ENCODE measurements at regions not wholly inside any gene's neighbourhood (a gene's known extent, or its start where the extent isn't known, plus 50 kb on each side); places are given as distances from the start of the nearest gene placed in this dataset.
A peak's percentile ranks its signal among the peaks of the same experiment; 100 is the strongest.

DNA sequence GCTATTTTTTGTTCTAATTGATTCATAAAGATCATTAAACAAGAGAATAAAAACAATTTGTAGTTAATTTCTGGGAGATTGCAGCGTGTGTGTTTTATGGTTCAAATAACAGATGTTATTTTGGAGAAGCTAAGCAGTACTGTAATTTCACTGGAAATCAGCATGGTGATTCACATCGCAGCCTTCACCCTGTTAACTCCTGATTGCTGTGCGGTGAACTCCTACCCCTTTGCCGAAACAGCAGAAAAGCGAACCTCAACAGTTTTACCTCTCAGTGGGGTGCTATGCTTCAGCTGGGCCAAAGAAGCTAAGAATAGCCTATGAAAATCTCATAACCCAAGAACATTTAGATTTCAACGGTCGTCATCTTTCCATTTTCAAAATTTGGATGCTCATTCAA, 441.5 kb upstream of the RARB start:
- no peak for DNase-seq (ENCODE audit: low read depth)

DNA sequence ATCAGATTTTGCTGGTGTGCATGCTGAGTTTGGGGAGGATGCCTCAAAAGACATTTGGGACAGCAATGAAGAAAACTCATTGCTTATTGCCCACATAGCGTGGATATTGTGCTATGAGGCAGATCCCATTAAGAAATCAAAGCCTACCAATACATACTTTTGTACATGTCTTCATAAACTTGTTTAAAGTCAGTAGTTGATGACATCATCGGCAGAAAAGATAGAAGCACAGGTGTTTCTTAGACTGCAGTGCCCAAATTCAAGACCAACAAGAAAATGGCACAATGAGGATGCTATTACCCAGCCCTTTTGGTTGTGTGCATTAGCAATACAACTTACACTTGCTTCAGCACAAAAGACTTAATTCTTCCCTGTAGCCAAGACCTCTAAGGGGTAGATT, 428.7 kb upstream of the RARB start:
- DNase-seq (ENCODE audit: low read depth): no peak

DNA sequence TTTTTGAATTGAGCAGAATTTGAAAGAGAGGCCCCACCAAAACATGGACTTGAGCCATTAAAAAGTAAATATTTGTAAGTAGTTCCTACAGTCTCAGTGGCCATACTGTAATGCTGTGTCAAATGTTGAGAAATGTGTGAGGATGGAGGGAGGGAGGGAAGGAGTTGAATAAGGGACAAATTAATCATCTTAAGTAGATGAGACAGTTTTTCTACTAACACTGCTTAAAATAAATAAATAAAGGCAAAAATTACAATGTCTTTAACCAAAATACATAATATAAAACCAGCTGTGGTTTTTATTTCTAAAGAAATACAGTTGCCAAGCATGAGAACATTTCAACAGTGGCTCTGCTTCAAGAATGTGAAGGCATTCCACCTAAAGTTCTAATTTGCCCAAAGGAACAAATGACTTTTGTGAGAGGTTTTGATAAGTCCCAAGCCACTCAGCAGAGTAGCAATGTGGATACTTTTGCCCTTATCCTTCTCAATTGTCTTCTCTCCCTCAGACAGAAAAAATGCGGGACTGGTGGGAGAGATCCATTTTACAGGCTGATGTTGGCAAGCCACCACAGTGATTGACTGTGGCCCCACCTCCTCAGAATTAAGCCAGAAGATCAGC, 427.0 kb upstream of the RARB start:
- no peak for DNase-seq (ENCODE audit: low read depth)

DNA sequence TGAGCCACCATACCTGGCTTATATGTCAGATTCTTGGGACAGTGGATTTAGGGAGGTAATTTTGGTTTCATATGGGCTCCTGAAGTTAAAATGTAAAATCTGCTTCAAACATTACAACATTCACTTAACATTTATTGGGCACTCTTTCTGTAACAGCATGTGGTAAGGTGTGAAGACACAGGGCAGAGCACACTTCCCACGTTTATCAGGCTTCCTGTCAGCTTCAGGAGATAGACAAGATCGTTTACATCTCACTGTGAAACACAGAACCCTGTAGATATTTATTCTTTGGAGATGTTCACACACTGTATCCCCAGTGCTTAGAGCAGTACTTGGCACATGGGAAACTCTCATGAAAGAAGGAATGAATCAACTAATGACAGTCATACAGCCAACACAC, 426.0 kb upstream of the RARB start:
- no peak for DNase-seq (ENCODE audit: low read depth)

DNA sequence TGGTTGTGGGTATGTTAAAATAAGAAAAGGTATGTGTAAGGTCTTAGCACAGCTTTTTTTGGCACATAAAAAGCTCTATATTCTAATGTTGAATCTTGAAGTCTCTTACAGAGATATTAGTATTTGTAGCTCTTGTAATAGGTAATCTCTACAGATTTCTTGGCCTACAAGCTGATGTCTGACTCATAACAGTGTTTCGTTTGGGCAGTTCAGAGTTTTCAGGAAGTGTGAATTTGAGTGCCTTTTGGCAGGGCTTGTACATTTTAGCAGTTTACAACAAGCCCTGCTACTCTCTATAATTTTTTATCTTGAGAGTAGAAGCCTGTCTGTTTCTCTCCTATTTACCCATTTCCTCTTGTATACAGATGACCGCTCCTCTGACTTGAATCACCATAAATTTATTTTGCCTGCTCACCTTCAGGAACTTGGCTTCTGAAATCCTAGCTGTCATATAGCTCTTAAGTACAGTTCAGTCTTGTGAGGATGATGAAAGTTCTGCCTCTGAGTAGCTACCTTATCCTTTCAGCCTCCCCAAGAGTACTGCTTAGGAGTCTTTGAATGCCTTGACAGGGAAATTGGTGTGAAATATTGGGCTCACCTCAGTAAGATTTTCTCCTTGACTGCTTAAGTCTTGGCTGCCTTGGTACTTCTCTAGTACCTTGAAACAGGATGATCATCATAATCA, 419.9 kb upstream of the RARB start:
- DNase-seq (ENCODE audit: low read depth): peak; percentile 90

DNA sequence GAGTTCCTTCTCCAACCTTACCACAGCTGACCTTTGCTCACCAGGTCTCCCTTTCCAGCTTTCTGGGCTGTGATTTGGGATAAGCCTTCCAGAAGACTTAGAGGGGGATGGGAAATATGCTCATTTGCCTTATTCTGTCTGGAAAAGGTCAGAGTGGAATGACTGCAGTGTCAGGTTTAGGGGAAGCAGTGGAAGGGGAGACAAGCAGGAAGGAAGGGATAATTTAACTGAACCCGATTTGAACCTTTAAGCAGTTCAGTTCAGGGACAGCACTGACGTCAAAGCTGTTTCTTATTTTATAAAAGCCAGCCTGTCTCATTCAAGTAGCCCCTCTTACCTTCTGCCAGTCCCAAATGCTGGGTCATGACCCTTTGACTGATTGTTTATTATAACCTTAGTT, 418.4 kb upstream of the RARB start:
- no peak for DNase-seq (ENCODE audit: low read depth)

DNA sequence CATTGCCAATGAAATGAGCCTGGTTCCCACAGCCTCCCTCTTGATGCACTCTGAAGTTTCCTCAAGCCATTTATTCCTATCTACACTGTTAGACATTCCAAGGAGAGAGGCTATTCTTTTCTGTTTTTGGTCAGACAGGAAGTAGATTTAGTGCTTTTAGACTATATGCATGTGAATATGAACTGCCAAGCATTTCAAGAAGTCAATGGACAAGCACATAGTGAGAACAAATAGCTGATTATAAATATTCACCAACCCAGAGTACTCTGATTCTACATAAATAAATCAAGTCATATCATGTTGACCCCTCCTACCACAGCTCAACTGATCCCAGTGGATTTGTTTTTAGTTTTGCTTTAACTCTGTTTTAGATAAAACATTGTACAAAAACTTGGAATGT, 412.5 kb upstream of the RARB start:
- no peak for DNase-seq (ENCODE audit: low read depth)

DNA sequence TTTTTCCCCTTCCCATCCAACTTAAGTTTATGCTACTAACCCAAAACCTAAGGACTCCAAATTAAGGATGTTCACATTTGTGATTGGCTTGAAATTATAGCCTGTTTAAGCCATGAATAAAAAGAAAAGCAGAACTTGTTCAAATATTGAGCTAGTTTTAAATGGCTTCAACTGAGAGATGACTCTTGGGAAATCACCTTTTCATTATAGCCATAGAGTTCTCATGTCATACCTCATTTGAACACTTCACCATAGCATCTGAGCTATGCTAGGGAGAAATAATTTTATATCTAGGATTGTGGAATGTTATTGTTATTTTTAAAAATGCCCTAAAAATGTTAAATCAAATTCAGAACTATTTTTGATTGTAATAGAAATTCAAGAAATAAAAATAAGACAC, 409.2 kb upstream of the RARB start:
- DNase-seq (ENCODE audit: low read depth): no peak

DNA sequence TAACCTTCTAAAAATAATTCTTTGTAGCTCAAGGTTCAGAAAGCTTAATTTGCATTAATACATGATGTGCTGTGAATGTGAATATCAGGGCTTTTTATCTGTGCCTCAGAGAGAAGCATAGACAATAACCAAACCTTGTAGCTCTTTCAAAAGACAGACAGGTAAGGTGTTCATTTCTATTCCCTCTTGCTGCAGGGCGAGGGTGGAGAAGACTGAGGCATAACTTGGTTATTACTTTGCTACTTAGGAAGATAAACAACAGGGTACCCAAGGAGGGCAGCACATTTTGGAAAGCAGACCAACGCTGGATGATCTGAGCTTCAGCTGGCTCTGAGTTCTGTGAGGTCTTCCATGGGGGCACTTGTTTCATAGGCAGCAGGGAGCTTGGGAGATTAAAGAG, 408.6 kb upstream of the RARB start:
- no peak for DNase-seq (ENCODE audit: low read depth)

DNA sequence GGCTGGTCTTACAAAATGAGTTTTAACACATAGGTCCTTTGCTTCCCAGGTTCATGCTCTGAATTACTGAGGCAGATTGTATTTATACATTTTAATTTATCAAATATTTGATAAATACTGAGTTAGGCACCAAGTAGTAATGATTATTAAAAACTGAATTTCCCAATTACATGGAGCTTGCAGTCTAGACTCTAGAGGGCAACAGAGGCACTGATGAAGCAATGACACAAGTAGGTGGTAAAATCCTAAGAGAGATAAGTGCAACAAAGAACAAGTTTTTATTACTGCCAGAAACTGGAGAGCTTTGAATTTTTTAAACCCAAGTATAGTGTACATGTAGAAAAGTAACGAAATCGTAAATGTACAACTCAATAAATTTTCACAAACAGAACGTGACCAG, 406.2 kb upstream of the RARB start:
- DNase-seq (ENCODE audit: low read depth): peak; percentile 47

DNA sequence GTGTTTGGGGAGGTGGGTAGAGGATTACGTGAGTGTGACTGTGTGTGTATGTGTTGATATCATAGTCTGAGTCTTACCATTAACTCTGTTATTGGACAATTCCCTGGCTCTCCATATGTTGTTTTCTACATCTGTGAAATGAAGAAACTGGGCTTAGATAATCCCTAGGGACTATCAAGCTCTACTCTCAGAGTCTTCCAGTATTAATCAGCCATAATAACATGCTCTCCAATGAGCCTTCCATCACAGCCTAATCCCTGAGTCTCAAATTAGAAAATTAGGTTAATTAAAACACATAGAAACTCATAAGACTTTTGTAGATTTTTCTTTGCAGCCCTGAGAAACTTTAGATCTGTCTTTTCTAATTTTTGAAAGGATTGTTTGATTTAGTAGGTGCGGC, 404.2 kb upstream of the RARB start:
- DNase-seq (ENCODE audit: low read depth): no peak

DNA sequence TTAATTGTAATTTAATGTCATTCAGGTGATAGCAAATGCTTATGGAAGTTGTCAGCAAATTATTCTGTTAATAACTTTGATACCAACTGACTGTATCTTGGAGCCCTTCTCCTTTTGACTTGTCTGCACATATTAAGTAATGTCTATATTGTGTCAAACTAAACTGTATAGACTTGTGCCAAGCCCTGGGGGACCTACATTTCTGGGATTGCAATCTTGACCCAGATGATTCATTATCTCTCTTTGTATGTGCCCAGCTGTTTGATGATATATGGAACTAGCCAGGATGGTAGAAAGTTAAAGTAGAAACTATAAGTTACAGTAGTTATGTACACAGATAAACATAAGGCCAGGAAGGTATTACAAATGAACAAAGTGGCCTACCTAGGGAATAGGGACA, 402.8 kb upstream of the RARB start:
- no peak for DNase-seq (ENCODE audit: low read depth)

DNA sequence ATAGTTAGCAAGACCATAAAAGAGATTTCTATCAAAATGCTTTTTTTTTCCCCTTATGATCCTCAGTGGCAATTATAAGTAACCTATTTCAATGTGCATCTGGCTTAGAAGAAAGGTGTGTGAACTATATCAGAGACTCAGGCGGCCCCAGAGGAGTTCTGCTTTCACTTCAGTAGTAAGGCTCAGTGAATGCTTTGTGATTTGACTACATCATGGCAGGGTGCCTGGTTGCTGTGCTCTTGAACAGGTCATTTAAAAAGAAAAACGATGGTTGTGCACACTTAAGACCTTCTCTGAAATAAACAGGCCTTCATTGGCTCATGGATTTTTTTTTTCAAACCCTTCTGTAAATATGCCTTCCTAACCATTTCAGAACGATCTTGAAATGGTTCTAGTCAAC, 400.4 kb upstream of the RARB start:
- DNase-seq (ENCODE audit: low read depth): no peak

DNA sequence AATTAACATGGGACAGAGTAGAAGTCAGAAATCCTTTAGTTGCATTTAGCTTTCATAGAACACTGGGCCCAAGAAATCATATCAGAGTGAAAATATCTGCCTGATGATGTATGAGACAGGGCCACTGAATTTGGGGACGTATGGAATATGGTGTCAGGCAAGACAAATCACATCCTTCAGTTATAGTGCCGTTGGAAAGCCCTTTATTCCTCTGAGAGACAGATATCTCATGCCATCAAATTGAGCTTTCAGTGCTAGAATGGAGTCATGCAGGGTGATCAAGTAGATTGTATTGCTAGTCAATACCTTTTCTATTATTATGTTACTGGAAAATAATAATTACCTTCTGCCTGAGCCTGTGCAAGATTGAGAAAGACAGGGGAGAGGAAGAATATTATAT, 398.2 kb upstream of the RARB start:
- no peak for DNase-seq (ENCODE audit: low read depth)

DNA sequence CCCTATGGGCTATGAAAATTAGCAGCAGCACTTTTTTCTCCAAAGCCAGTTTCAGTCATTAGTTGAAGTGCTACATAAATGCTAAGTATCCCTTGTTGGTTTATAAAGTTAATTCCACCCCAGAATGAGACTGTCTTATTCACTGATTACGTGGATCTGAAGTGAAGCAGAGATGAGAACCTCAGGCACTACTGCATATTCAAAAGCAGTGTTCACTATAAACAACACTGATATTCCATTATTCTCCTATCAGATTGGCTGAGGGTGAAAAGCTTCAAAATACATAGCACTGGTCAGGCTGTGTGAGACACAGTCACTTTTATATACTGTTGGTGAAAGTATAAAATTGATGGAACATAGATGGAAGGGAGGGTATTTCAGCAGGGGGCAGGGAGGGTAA, 395.7 kb upstream of the RARB start:
- DNase-seq (ENCODE audit: low read depth): no peak

DNA sequence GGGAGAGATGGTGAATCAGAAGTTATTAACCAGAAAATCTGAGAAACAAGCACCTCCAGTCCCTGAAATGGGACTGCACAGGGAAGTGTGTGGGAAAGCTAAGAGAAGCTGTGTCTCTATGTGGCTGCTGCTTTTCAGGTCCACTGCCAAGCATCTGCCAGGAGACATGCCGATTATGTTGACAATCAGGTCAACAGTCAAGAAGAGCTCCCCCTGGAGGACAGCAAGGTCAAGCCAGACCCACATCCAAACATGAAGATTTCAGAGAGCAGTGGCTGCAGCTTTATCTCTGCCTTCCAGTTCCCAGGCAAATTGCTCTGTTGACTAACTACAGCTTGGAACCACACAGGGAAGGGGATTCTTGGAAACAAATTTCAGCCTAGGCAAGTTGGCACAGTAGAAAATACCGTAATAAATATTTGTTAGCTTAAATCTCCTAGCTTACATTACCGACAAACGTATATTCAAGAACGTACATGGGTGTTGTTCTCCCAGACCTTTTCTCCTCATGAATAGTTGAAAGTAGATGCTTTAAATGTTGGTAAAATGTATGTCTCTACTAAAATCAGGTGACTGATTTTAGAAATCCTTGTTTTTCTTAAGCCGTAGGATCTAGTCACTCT, 394.5 kb upstream of the RARB start:
- peak; percentile 36 for DNase-seq (ENCODE audit: low read depth)

DNA sequence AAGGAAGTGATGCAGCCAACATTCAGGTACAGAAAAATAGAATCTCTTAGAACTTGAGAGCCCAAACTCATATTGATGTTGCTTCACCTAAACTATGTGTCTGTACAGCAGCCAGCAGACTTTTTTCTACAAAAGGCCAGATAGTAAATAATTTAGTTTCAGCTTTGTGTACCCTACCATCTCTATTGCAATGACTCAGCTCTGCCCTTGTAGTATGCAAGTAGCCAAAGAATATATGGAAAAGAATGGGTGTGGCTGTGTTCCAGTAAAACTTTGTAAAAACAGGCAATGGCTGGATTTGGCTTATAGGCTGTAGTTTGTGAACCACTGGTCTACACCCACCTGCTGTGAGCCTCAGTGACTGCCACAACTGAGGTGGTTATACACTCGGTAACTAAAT, 392.5 kb upstream of the RARB start:
- no peak for DNase-seq (ENCODE audit: low read depth)

DNA sequence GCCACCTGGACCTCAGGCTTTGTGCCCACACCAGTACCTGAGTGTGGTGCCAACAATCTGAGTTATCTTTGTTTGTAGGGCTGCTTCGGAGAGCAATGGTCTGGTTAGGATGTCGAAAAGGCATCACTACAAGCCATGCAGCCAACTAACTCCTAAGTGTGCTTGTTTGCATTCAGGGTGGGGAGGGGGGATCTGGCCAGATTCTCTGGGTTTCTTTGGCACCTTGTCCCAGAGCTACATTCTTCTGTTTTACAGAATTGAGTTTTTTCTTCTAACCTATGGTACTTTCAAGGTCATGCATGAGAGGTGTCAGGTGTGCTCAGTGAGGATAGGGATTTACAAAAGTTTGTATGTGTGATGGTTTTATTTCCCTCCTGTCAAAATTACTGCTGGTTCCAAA, 391.4 kb upstream of the RARB start:
- no peak for DNase-seq (ENCODE audit: low read depth)

DNA sequence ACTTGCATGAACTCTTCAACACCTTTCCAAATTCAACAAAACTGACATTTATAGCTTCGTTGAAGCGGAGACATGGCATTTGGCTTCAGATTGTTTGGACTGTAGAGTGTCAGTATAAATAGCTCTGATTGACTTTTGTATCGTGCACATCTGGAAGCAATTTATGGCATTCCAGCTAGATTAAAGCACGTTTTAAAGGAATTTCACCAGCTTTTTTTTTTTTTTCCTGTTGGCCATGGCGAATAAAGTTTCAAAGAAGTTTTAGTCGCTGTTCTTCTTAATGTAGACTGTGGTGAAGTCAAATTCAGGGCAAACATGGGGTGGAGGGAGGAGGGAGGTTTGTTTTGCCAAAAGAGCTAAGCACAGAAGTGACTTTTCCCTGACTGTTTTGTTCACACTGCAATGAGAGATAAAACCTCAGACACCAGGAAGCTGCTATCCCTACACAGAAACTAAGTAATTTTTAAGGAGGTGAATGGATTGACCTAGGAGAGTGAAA, 391.0 kb upstream of the RARB start:
- DNase-seq (ENCODE audit: low read depth): no peak

DNA sequence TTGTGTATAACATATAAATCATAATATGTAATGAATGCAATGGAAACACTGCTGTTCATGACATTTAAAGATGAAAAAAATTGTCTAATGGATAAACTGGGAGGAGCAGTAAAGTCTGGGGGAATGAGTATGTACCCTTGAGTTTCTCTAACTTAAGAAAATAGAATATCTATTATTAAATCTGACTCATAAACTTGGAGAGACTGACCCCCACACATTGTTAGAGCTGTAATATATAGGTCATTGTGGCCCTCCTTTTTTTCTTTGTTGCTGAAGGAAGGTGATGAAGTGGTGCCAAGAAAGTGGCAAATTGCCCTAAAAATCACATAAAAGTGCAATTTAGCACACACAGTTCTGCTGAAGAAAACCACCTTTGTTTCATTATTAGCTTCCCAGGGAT, 389.8 kb upstream of the RARB start:
- no peak for DNase-seq (ENCODE audit: low read depth)

DNA sequence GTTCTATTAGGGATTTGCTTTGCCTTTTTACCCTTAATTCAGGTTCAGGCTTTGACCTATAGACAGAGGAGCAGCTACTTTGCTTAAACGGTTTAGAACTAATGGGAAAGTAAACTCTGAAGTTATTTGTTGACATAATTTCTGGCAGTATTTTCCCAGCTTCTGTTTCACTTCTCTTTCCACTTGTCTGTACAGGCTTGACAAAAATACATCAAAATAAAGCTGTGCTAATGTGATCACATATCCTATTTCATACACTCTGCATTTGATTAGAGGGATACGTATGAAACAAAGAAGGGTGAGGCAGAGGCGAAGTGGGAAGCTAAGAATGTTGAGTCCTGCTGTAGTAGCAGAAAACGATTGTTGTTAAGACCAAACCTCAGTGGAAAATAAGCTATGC, 389.1 kb upstream of the RARB start:
- DNase-seq (ENCODE audit: low read depth): no peak

DNA sequence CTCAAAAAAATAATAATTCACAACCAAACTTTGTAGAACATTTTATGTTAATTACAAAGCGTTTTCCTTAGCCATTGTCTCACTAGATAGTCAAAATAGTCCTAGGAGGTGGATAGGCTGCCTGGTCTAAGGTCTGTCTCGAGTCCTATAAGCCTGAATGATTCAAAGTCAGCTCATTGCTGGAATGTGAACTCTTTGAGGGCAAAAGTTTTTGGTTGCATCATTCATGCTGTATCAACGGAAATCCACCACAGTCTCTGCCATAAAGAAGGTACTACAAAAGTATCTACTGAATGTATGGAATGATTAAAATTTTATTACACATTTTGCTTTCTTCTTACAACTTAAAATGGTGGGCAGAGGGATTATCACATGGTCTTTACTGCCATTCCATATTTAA, 387.3 kb upstream of the RARB start:
- DNase-seq (ENCODE audit: low read depth): no peak

DNA sequence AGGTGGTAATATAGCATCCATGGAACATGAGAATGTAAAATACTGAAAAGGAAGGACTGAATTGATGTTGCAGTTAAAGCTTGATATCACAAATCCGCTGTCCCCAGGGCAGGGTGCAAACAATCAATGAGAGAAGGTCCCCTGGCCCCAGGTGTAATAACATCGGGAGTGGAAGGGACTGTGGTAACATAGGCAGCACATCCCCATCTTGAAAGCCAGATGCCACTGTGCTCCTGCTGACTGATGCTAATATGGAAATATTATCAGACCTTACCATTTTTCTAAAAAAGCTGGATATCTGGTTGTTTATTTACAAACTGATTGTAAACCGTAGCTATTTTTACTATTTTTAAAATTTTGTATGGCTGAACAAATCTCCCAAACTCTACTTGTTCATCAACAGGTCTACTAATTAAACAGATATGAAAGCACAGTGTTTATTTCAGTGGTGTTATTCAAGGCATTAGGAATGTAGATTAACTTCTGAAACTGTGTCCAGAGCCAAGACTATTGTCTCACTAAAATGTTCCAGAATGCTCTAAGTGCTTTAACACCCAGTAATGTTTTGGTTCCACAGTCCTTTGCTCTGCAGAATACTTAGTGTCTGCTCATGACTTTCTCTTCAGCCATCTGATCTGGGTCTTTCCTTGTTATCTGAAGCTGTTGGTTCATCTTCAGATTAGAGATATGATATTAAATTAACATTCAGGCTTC, 386.0 kb upstream of the RARB start:
- DNase-seq (ENCODE audit: low read depth): no peak
